ENCODE measurements at regions not wholly inside any gene's neighbourhood (a gene's known extent, or its start where the extent isn't known, plus 50 kb on each side); places are given as distances from the start of the nearest gene placed in this dataset.

DNA sequence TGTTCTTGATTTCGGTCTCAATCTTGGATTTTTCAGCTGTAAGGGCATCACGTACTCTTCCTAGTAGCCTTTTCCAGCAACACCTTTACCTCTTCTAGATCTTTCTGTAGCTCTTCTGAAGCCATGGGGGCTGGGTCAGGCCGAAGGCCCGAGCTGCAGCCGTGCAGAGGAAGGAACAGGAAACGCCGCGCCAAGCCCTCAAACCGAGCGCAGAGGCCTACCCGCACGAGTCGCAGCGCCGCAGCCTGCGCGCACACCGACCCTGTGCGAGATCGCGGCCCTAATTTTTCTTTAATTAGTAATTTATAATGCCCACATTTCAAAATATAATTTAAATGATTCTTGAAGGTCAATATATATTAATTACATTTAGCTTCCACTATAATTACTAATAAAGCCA is 483.8 kb downstream of the NUP35 start:
- TF ChIP-seq POLR2AphosphoS2 (IDR thresholded peaks at IDR 0.05; ENCODE audit: low read length), result no peak
- TF ChIP-seq SOX6 (IDR thresholded peaks at IDR 0.05), result no peak
- no peak for TF ChIP-seq ZNF316 (IDR thresholded peaks at IDR 0.05)
